ENCODE measurements at regions not wholly inside any gene's neighbourhood (a gene's known extent, or its start where the extent isn't known, plus 50 kb on each side); places are given as distances from the start of the nearest gene placed in this dataset.
"Not testable (repeated sequence)": the region's sequence is repeated elsewhere in the genome, so short reads cannot be mapped to it uniquely, and the experiment has no call there.

DNA sequence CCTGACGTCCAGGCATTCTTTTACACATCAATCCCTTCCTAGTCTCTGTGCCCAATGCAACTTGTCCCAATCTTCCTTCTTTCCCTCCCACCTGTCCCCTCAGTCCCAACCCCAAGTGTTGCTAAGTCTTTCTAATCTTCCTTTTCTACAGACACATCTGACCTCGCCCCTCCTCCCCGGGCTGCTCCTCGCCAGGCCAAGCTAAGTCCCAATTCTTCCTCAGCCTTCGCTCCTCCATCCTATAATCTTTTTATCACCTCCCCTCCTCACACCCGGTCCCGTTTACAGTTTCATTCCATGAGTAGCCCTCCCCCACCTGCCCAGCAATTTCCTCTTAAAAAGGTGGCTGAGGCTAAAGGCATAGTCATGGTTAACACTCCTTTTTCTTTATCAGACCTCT, 413.3 kb upstream of the ST8SIA4 start:
- not testable (repeated sequence) for DNase-seq

- DNase-seq: no peak
Observed at GRCh38 chr5:101306391-101307137, 403.5 kb upstream of the ST8SIA4 start.

DNA sequence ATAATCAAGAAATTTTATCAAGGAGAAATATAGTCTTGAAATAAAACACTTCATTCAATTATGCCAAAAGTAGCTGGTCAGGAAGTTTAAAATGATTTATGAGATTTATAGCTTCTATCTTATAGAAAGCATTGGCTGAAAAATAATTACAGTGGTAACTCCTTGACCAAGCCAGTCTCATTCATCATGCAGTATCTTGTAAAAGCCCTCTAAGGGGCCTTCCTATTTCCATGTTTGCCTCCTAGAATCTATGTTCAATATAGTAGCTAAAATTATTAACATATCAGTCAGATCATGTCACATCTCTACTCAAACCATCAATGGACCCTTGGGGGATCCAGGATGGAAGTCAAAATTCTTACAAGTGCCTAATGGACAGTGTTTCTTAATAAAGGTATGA, 393.4 kb upstream of the ST8SIA4 start:
- DNase-seq: no peak

- no peak for DNase-seq
Observed at GRCh38 chr5:101292199-101292598, 389.1 kb upstream of the ST8SIA4 start.

- DNase-seq: not testable (repeated sequence)
Observed at GRCh38 chr5:101290761-101291160, 387.7 kb upstream of the ST8SIA4 start.

- no peak for DNase-seq
Observed at GRCh38 chr5:101288633-101289032, 385.6 kb upstream of the ST8SIA4 start.

DNA sequence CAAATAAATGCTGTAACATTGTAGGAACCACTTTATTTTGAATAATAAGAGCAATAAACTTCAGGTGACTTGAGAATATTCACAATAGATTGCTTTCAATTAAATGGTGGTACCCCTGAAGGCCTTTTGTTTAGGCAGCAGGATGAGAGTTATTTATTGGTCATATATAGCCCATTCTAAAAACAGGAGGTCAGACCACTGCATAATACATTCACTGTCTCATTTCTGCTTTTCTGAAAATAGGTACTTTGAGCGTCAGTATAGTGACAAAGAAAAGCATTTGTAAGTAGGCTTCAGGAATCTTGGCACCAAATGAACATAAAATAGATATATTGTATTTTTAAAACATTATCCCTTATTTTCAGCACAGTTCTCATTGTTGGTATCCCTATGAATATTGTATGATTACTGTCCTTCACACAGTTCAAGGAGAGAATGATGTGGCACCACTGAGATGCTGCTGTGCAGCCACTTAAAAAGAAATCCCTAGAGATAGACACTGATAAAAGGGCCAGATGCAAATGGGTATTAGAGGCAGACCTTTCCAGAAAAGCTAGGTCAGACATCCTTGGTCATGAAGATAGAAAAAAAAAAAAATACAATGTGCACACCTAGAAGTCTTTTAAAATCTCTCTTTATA, 381.8 kb upstream of the ST8SIA4 start:
- no peak for DNase-seq

- not testable (repeated sequence) for DNase-seq
Observed at GRCh38 chr5:101283938-101284337, 380.9 kb upstream of the ST8SIA4 start.

DNA sequence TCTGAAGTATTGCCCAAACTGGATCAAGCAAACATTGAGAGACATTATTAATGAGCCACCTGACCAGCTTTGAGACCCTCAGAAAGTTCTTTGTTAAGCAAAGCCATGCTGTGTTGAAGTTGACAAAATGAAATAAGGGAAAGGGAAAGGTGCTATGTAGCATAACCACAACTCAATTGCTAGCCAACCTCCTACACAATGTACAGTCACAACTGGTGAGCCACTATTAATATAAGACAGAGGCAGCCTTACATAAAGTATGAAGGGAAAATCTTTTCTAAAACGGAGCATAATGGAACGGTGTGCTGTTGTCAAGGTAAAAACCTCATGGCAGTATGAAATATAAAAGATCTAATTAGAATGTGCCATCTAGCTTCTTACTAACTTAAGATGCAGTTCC, 375.8 kb upstream of the ST8SIA4 start:
- DNase-seq: no peak

- DNase-seq: no peak
Observed at GRCh38 chr5:101278011-101278687, 375.1 kb upstream of the ST8SIA4 start.

DNA sequence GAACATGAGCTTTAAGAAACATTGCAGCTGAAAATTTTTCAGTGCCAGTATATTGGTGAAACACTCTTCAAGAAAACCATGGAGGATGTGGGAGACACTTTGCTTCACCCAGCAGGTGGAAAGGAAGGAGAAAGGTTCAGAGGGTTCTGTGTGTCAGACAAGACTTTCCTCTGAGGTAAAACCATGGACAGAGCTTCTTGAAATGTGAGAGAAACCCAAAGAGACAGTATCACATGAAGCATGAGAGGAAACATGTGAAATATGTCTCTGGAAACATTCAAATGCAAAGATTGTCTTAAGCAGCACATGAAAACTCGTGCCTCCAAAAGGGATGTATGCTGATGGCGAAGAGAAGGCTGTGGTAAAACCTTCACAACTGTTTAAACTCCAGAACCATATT, 368.9 kb upstream of the ST8SIA4 start:
- no peak for DNase-seq

DNA sequence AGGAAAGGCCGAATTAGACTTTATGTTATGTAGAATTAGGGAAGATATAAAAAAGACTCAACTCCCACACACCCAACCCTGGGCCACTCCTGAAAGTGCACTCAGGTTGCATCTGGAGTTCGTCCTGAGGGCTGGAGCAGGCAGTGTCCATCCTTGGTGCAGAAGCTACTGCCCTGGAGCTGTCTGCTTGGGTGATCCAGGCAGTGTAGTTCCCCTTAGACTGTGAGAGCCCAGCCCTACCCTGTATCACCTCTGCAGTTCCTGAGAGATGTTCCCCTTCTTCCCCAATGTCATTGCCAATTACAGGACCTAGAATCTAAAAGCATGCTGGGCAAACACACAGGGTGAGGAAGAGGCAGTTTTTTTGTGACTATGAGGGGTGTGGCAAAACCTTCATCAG, 368.3 kb upstream of the ST8SIA4 start:
- DNase-seq: no peak

- DNase-seq: no peak
Observed at GRCh38 chr5:101260857-101261256, 357.8 kb upstream of the ST8SIA4 start.

DNA sequence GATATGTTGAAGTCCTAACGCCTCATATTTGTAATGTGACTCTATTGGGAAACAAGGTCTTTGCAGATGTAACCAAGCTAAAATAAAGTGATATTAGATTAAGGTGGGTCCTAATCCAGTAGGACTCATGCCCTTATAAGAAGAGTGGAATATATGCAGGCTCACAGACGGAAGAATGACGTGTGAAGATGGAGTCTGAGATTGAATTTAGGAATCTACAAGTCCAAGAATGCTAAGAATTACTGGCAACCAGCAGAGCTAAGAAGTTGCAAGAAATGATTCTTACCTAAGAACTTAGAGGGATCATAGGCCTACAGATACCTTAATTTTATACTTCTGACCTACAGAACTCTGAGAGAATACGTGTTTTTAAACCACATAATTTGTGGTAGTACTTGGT, 350.0 kb upstream of the ST8SIA4 start:
- DNase-seq: no peak

DNA sequence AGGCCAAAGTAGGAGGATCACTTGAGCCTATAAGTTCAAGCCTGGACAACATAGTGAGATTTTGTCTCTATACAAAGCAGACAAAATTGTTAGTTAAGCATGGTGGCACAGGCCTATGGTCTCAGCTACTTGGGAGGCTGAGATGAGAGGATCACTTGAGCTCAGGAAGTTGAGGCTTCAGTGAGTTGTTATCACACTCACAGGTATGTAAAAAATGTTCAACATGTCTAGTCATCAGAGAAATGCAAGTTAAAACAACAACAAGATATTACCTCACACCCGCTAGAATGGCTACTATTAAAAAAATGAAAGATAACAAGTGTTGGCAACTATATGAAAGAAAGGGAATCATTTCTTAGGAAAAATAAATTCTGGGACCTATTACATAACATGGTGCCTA, 341.5 kb upstream of the ST8SIA4 start:
- DNase-seq: no peak

GRCh38 chr5:101212942-101213514, 309.9 kb upstream of the ST8SIA4 start:
- no peak for DNase-seq

GRCh38 chr5:101206534-101206933, 303.5 kb upstream of the ST8SIA4 start:
- no peak for DNase-seq

DNA sequence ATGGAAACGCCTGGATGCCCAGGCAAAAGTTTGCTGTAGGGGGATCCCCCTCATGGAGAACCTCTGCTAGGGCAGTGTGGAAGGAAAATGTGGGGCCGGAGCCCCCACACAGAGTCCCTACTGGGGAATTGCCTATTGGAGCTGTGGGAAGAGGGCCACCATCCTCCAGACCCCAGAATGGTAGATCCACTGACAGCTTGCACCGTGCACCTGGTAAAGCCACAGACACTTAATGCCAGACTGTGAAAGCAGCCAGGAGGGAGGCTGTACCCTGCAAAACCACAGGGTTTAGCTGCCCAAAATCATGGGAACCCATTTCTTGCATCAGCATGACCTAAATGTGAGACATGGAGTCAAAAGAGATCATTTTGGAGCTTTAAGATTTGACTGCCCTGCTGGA, 302.0 kb upstream of the ST8SIA4 start:
- not testable (repeated sequence) for DNase-seq

- DNase-seq: not testable (repeated sequence)
Observed at GRCh38 chr5:101180365-101180764, 277.3 kb upstream of the ST8SIA4 start.

DNA sequence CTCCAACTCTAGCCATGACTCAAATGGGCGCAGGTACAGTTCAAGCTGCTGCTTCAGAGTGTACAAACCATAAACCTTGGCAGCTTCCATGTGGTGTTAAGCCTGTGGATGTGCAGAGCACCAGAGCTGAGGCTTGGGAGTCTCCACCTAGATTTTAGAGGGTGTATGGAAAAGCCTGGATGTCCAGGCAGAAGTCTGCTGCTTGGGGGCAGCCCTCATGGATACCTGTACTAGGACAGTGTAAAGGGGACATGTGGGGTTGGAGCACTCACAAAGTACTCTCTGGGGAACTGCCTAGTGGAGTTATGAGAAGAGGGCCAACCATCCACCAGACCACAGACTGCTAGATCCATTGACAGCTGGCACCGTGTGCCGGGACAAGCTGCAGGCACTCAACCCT, 273.5 kb upstream of the ST8SIA4 start:
- no peak for DNase-seq

DNA sequence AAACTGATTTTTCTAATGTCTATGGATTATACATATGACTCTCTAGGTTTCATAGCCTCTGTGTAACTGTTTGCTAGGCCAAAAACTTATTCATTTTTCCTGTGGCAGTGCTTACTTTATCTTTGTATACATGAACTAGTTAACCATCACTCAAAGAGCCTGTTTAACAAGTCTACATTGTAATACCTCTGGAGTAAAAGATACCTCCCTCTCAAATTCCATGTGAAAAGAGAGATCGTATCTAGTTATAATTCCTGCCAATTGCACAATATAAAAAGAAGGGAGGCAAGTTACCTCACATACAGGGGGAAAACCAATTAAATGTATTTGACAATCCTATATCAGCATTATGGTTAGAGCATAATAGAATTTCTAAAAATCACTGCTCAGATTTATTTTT, 271.9 kb upstream of the ST8SIA4 start:
- DNase-seq: no peak

DNA sequence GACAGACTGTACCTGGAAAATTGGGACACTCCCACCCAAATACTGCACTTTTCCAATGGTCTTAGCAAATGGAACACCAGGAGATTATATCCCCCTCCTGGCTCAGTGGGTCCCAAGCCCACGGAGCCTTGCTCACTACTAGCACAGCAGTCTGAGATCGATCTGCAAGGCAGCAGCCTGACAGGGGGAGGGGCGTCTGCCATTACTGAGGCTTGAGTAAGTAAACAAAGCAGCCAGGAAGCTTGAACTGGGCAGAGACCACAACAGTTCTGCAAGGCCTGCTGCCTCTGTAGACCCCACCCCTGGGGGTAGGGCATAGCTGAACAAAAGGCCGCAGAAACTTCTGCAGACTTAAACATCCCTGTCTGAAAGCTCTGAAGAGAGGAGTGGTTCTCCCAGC, 260.0 kb upstream of the ST8SIA4 start:
- no peak for DNase-seq

DNA sequence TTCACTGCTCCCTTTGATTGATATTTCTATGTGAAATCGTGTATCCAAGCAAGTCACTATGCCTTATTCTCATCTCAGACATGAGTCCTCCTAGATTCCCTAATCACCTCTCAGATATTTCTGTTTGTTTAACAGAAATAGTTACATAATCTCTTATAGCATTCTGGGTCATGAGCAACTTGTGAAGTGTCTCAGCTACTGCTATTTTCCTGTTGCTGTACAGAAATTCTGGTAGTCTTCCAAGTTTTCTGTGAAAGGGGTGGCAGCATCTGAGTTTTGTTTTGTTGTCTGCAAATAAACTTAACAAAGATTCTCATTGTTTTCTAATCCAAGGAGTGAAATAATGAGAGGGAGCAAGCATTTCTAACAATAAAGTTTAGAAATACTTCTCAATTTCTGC, 256.9 kb upstream of the ST8SIA4 start:
- no peak for DNase-seq

DNA sequence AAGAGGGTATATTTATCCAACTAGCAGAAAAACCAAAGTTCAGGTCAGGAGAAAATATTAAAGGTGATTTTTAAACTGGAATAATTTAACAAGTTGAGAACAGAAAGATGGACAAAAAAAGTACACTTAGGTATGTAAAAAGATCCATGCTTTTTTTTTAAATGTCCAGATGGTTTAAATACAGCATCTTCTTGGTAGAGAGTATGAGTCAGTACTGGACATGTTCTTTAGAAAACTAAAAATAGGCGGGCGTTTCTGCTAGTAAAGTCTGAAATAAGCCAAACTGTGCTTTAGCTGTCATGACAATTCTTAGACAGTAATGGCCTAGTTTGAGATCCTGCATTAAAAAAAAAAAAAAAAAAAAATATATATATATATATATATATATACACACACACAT, 255.9 kb upstream of the ST8SIA4 start:
- DNase-seq: no peak
